Inferior parietal cortex (tissue), 1 donor: ENCODE measurements at regions not wholly inside any gene's neighbourhood (a gene's known extent, or its start where the extent isn't known, plus 50 kb on each side); places are given as distances from the start of the nearest gene placed in this dataset.

Experiments used
- DNase-seq: peaks from one replicate; pipeline ENCODE4 v3.0.0-alpha.2; 2016; ENCODE audit errors: extremely low spot score

GRCh38 chr5:120229036-120229435 lies 235.1 kb upstream of the PRR16 start:
- DNase-seq, result no peak

- DNase-seq, result no peak
Observed at GRCh38 chr5:120231563-120231962, 232.5 kb upstream of the PRR16 start.

- DNase-seq, result no peak
Observed at GRCh38 chr5:120236360-120236759, 227.7 kb upstream of the PRR16 start.

- DNase-seq, result no peak
Observed at GRCh38 chr5:120239086-120239485, 225.0 kb upstream of the PRR16 start.

GRCh38 chr5:120240706-120241105 lies 223.4 kb upstream of the PRR16 start:
- DNase-seq, result no peak

- no peak for DNase-seq
Observed at GRCh38 chr5:120241400-120241799, 222.7 kb upstream of the PRR16 start.

- DNase-seq, result no peak
Observed at GRCh38 chr5:120251898-120252297, 212.2 kb upstream of the PRR16 start.

GRCh38 chr5:120252839-120253238 lies 211.3 kb upstream of the PRR16 start:
- no peak for DNase-seq

GRCh38 chr5:120254385-120254784 lies 209.7 kb upstream of the PRR16 start:
- DNase-seq, result no peak

GRCh38 chr5:120255214-120255613 lies 208.9 kb upstream of the PRR16 start:
- DNase-seq, result no peak

GRCh38 chr5:120256376-120256775 lies 207.7 kb upstream of the PRR16 start:
- no peak for DNase-seq

- no peak for DNase-seq
Observed at GRCh38 chr5:120257358-120257971, 206.6 kb upstream of the PRR16 start.

GRCh38 chr5:120258123-120258522 lies 206.0 kb upstream of the PRR16 start:
- DNase-seq, result peak; percentile 17

GRCh38 chr5:120260651-120261050 lies 203.4 kb upstream of the PRR16 start:
- no peak for DNase-seq

GRCh38 chr5:120270498-120270897 lies 193.6 kb upstream of the PRR16 start:
- DNase-seq, result no peak

- no peak for DNase-seq
Observed at GRCh38 chr5:120293796-120294195, 170.3 kb upstream of the PRR16 start.

- DNase-seq, result no peak
Observed at GRCh38 chr5:120297616-120298015, 166.5 kb upstream of the PRR16 start.

GRCh38 chr5:120298981-120299380 lies 165.1 kb upstream of the PRR16 start:
- DNase-seq, result no peak

- no peak for DNase-seq
Observed at GRCh38 chr5:120304663-120305062, 159.4 kb upstream of the PRR16 start.

GRCh38 chr5:120306303-120306702 lies 157.8 kb upstream of the PRR16 start:
- DNase-seq, result no peak

- DNase-seq, result no peak
Observed at GRCh38 chr5:120314191-120314590, 149.9 kb upstream of the PRR16 start.

GRCh38 chr5:120320626-120321025 lies 143.5 kb upstream of the PRR16 start:
- DNase-seq, result no peak

- no peak for DNase-seq
Observed at GRCh38 chr5:120326651-120327050, 137.4 kb upstream of the PRR16 start.

GRCh38 chr5:120327180-120327579 lies 136.9 kb upstream of the PRR16 start:
- no peak for DNase-seq
